Hepatocyte (in vitro differentiated cells): ENCODE measurements at regions not wholly inside any gene's neighbourhood (a gene's known extent, or its start where the extent isn't known, plus 50 kb on each side); places are given as distances from the start of the nearest gene placed in this dataset.

Source experiments
- EZH2 ChIP-seq: fragments of 200-600 bp; sonication (generic); IDR thresholded peaks from 2 replicates; pipeline ENCODE4 v1.6.1; 2016; ENCODE audit warnings: antibody characterized with exemption, mild to moderate bottlenecking, borderline replicate concordance
- EZH2phosphoT487 ChIP-seq: fragments of 200-600 bp; sonication (generic); IDR thresholded peaks from one replicate; pipeline ENCODE4 v1.6.1; 2018; ENCODE audit warnings: antibody characterized with exemption, mild to moderate bottlenecking, low read depth, moderate library complexity; ENCODE audit not compliant: unreplicated experiment, severe bottlenecking
- TF ChIP-seq, protein P1 (sequence below): fragments of 200-600 bp; sonication (generic); IDR thresholded peaks from 2 replicates; pipeline ENCODE4 v1.5.1; 2016; ENCODE audit warnings: antibody characterized with exemption, mild to moderate bottlenecking; ENCODE audit not compliant: poor library complexity

DNA sequence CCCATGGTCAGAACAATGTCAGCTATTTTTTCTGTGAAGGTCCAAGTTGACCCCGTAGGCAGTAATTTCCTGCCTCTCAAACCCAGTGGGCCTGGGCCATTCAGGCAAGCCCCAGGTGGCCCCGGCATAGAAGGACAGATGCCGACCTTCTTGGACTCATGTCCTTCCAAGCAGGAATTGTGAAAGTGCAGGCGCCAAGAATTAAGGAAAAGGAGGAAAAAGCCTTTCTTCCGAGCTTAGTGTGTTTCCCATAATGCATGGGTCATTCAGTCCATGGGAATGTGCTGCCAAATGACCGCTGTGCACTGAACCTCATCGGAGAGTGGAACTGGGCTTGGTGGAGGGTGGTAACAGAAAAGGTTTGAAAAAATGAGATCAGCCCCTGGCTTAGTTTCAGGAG is 196.5 kb upstream of the HS3ST1 start:
- TF ChIP-seq, protein P1, sequence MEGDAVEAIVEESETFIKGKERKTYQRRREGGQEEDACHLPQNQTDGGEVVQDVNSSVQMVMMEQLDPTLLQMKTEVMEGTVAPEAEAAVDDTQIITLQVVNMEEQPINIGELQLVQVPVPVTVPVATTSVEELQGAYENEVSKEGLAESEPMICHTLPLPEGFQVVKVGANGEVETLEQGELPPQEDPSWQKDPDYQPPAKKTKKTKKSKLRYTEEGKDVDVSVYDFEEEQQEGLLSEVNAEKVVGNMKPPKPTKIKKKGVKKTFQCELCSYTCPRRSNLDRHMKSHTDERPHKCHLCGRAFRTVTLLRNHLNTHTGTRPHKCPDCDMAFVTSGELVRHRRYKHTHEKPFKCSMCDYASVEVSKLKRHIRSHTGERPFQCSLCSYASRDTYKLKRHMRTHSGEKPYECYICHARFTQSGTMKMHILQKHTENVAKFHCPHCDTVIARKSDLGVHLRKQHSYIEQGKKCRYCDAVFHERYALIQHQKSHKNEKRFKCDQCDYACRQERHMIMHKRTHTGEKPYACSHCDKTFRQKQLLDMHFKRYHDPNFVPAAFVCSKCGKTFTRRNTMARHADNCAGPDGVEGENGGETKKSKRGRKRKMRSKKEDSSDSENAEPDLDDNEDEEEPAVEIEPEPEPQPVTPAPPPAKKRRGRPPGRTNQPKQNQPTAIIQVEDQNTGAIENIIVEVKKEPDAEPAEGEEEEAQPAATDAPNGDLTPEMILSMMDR, result no peak
- TF ChIP-seq EZH2 (no peak), EZH2phosphoT487 (no peak)
